AG08396 (cell line): ENCODE measurements at regions not wholly inside any gene's neighbourhood (a gene's known extent, or its start where the extent isn't known, plus 50 kb on each side); places are given as distances from the start of the nearest gene placed in this dataset.
A peak's percentile ranks its signal among the peaks of the same experiment; 100 is the strongest.

ENCODE experiments used
- DNase-seq: peaks from one replicate; pipeline ENCODE4 v3.0.0; 2012; ENCODE audit warnings: low spot score, mixed read lengths

- DNase-seq: no peak
Observed at GRCh38 chr1:99163671-99164070, 100.6 kb upstream of the PLPPR4 start.

DNA sequence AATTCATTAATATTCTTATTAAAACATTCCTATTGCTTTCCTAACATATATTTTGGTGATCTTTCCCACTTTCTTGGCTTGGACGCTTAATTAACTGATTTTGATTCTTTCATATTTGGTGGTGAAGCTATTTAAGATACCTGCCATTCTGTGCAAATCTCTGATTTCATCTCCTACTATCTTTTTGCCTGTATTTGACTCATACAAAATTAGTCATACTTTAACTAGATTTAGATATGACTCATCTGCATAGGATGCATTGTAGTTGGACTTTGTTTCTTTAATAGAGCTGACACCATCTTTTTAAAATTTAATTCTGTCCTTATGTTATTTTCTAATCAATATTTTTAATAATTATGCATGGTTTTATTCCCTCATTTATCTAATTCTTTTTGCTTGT lies 93.8 kb upstream of the PLPPR4 start:
- DNase-seq: peak; percentile 21

GRCh38 chr1:99171184-99171813 lies 93.0 kb upstream of the PLPPR4 start:
- DNase-seq: no peak

GRCh38 chr1:99173282-99173681 lies 91.0 kb upstream of the PLPPR4 start:
- no peak for DNase-seq

DNA sequence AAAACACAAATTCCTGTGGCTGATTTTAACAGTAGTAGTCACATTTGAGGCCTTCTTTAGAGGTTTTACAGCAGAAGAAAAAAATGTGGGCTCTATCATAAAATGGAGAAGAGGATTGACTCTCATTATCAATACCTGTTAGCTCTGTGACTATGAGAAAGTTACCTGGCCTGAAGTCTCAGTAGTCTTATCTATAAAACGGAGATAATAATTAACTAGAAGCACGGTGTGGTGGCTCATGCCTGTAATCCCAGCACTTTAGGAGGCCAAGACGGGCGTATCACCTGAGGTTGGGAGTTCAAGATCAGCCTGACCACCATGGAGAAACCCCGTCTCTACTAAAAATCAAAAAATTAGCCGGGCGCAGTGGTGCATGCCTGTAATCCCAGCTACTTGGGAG lies 90.4 kb upstream of the PLPPR4 start:
- no peak for DNase-seq

GRCh38 chr1:99176753-99177152 lies 87.5 kb upstream of the PLPPR4 start:
- no peak for DNase-seq

DNA sequence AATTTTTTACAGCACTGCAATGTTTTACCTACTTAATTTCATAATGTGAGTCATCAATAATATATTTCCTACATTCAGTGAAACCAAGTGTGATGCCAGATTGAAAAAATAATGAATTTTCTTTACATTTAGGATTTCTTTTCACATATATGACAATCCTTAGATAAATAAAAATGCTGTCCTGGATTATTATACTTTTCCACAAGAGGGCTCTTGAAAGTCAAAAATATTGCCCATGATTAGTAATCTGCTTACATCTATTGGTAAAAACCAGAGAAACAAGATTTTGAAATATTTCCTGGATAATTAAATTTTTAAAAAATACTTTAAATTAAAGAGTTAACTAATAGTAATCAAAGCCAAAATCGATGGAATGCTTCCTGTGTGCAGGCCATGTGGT lies 86.8 kb upstream of the PLPPR4 start:
- DNase-seq: no peak

GRCh38 chr1:99180343-99180808 lies 83.9 kb upstream of the PLPPR4 start:
- DNase-seq: peak; percentile 53

DNA sequence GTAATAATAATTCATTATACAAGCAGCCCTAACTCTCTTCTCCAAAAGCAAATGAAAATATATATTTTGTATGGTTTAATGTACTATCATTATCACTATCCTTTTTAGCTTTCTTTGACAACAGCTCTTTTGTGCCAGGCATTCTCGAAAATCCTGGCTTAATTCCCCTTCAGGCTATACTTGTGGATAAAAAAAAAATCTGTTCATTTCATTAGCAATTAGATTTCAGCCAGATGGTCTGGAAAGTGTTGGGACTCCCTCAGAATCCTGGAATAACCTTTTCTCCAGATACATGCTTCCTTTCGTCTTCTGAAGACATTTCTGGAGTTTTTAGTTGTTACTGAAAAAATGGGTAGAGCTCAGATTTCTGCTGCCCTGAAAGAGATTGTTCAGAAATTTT lies 83.4 kb upstream of the PLPPR4 start:
- DNase-seq: no peak

DNA sequence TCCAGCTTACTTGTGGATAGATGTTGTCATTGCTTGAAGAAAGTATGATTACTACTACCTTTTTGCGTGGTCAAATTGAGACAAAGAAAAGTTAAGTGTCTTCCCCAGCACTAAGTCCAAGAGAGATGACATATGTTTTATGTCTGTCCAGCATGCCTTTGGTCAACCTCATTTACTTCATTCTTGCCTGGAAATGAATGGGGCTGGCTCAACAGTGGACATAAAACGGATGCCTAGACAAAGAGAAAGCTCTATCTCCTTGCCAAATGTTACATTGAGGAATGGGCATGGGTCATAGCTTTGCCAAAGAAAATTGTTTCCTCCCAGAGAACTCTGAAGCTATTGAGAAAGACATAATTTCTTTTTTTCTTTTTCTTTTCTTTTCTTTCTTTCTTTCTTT lies 82.4 kb upstream of the PLPPR4 start:
- no peak for DNase-seq

GRCh38 chr1:99185196-99185595 lies 79.1 kb upstream of the PLPPR4 start:
- DNase-seq: no peak

GRCh38 chr1:99193431-99193830 lies 70.9 kb upstream of the PLPPR4 start:
- no peak for DNase-seq

DNA sequence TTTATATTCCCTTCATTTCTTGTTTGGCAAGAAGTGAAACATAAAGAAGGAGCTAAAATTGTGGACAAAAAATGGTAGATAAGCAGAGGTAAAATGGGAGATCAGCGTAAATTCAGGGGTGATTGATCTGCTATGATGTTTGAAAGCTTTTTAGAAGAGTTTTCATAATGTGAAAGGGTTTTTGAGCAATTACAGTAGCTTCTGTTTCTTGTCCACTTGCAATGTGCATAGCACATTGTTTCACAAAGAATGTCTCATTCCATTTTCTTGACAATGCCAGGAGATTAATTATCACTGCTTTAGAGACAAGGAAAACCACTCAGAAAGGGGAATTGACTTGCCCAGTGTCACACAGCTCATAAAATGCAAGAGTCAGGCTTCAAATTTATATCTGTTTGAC lies 65.9 kb upstream of the PLPPR4 start:
- DNase-seq: no peak

GRCh38 chr1:99207216-99207615 lies 57.1 kb upstream of the PLPPR4 start:
- DNase-seq: no peak
